DMS114 treated with DMSO at 0.1 percent for 48 hours (cell line): ENCODE measurements at regions not wholly inside any gene's neighbourhood (a gene's known extent, or its start where the extent isn't known, plus 50 kb on each side); places are given as distances from the start of the nearest gene placed in this dataset.
"Not testable (repeated sequence)": the region's sequence is repeated elsewhere in the genome, so short reads cannot be mapped to it uniquely, and the experiment has no call there.

Experiments used
- DNase-seq: peaks from one replicate; lab custom pipeline; 2025; ENCODE audit not compliant: unreplicated experiment; lab: John Stamatoyannopoulos, UW

DNA sequence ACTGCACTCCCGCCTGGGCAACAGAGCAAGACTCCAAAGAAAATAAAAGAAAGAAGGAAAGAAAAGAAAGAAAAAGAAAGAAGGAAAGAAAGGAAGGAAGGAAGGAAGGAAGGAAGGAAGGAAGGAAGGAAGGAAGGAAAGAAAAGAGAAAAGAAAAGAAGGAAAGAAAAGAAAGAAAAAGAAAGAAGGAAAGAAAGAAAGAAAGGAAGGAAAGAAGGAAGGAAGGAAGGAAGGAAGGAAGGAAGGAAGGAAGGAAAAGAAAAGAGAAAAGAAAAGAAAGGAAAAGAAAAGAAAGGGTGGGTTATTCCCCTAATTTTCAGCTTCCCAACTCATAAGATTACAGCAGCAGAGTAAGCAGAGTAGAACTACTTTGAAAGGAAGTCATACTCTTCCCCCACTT is 64.4 kb downstream of the TMEM200C start:
- not testable (repeated sequence) for DNase-seq

DNA sequence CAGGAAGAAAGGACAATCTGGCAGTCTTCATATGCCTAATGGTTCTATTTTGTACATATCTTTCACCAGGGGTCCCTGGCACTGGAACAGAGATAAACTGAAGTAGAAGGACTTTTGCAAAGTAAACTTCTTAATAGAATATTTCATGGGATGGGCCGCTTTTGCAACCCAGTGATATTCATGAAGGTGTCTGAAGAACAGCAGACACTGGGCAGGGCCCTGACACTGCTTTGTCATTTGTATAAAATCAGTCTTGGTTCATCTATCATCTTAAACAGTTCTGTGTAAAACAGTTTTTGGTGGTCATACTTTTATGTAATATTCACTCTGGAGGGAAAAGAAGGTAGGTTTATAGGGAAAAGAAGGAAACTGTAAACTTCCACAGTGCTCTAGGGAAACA is 66.4 kb downstream of the TMEM200C start:
- no peak for DNase-seq

DNA sequence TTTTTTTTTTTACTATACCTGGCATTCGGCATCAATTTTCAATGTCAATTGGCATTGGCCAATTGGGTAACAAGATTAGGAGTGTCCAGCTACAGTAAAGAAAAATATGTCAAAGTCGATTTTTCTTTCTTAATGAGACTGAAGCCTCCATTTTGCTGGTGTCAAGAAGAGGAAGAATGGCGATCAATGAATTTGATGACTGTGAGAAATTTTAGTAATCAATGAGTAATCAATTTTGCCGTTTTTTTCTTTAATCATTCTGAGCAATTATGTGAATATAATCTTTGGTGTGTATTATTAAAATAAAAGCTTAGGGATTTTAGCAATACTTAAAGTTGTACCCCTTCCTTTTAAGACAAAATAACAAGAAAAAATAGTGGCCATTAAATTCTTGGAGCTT is 69.7 kb downstream of the TMEM200C start:
- no peak for DNase-seq

DNA sequence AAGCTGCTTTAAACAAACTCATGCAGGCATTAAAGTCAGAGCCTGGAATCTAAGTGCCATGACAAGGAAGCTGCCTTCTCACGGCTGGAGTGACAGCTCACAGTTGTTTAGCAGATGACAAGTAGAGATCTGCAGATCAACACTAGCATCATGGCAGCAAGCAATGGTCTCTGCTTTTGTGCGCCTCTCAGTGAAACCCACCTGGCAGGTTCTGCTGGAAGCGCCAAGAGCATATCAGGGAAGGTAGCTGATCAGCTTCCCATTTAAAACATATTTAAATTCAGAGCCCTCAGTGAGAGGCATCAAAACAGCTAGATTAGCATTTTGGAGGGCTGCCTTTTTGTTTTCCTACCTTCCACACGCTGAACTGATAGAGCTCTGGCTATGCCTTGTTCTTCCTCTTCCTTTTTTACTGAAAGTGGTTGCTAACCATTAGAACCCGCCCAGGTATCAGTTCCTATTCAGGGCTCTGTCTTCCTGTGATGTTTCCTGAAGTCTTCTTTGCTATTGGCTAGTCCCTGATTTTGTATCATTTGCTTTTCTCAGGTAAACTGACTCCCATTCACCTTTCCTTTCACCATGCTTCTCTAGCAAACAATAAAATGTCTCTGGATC is 70.8 kb downstream of the TMEM200C start:
- DNase-seq, result no peak

DNA sequence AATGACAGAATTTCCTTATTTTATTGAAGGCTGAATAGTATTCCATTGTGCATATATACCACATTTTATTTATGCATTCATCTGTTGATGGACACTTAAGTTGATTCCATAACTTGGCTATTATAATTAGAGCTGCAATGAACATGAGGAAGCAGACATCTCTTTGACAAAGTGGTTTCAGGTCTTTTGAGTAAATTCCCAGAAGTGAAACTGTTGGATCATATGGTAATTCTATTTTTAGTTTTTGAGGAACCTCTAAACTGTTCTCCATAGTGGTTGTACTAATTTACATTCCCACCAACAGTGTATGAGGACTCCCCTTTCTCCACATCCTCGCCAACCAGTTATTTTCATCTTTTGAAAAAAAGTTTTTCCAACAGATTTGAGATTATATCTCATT is 77.5 kb downstream of the TMEM200C start:
- DNase-seq, result no peak

DNA sequence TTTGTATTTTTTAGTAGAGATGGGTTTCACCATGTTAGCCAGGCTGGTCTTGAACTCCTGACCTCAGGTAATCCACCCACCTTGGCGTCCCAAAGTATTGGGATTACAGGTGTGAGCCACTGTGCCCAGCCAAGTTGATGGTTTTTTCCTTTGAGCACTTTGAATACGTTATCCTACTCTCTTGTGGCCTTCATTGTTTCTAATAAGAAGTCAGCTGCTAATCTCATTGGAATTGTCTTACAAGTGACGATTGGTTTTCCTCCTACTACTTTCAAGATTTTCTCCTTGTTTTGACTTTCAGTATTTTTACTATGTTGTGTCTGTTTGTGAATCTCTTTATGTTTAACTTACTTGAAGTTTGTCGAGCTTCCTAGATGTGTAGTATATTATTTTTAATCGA is 88.5 kb downstream of the TMEM200C start:
- no peak for DNase-seq

DNA sequence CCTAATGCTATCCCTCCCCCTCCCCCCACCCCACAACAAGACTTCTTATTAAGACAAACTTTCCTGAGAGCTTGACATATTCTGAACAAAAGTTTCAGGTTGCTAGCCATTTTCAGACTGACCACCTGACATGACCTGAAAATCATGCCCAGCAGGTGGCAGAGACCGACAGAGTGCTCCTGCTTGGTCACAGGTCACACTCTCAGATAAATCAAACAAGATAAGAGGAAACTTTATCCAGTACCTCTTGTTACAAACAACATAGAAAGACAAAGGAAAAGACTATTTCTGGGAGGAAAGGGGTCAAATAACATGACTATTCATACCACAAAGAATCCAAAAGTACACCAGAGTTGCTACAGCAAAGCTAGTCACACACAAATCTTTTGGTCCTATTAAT is 107.4 kb downstream of the TMEM200C start:
- no peak for DNase-seq

DNA sequence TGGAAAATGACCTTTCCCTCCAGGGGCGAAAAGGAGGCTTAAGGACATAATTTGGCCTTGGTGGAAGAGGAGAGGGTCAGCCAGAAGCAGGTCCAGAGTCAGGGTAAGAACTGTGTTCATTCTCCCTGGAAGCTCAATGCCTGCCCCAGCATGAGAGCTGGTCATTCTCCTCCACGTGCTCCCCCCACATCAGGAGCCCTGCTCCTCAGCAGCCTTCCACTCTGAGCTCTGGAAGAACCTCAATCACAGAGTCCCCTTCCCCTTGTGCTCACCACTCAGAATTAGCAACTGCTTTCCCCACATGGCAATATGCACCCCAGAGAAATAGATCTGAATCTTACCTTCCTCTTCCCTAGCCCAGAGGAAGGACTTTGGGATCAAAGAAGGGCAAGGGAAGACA is 115.4 kb downstream of the TMEM200C start:
- DNase-seq, result no peak

DNA sequence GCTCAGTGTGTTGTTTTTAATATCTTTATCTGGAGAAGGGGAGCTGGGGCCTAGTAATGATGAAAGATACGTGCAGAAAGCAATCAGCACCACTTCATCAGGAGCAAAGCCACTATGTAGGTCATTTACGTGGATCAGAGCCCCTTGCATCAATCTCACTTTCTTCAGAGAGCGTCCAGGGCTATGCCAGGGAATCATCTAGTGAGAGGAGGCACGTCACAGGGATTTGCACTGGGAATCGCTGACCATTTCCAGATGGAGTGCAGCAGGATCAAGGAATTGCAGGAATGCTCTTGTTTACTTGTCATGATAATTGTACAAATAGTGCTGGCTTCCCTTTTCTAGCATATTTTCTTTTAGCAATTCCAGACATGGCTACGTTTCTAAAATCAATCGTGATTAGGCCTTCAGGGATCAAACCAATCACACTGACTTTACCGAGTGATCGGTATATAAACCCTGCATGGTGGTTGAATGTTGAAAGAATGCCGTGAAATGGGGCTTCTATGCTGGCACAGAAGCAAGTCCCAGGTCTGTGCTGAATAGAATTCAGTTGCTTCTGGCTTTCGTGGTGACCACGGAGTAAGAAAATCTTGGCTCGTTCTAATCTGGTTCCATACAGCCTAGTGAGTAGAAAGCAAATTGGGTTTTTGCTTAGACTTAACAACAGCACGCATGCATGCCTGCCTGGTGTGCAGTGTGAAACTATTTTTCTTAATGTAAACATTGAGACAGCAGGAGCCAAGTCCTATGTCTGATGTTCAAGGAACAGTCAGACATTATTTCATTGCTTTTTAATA is 122.8 kb downstream of the TMEM200C start:
- no peak for DNase-seq

DNA sequence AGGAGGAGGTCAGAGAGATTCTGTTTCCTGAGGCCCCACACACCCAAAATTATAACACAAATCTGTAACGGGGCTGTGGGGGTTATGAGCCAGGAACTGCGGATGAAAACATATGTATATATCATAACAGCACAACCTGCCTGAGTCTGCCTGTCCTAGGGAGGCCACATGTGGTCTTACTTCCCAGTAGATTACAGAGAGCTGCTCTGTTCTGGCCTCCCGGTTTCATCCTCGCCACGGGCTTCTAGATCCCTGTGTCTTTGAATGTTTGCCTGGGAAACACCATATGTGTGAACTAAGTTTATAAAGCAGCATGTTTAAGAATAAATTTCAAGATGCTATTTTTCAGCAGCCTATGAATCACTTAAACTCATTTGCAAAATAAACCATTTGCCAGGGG is 124.0 kb downstream of the TMEM200C start:
- DNase-seq, result no peak

DNA sequence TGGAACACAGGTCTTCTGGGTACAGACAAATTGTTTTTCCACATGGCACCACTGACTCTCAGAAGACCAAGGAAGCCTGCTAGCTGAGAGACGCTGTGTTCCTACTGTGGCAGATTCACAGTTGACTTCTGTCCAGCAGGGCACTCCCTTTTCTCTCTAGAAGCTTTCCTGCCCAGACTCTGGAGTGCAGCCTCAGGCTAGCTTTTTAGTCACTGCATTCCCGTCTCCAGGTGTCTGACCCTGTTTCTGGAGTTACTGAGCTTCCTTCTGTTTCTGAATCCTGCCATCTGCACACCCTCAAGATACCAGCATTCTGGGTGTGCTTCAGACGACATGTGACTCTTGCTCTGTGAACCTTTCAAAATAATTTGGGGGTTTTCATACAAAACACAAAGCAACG is 125.1 kb downstream of the TMEM200C start:
- DNase-seq, result no peak

DNA sequence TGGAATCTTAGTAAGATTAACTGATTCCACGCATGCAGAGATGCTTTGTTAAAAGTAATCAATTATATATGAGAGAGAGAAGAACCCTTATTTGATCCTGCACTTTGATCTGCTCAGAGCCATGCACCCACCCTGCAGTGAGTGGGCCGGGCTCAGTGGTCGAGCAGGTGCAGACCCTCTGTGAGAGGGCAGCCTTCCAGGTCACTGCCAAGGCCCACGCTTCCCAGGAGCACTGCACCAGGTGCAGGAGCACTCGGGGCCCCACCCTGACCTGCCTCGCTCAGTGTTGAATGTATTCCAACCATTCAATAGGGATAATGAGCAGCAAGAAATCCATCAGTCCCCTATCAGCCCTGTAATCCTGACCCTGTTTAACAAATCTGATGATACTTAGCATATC is 126.9 kb downstream of the TMEM200C start:
- DNase-seq, result no peak

DNA sequence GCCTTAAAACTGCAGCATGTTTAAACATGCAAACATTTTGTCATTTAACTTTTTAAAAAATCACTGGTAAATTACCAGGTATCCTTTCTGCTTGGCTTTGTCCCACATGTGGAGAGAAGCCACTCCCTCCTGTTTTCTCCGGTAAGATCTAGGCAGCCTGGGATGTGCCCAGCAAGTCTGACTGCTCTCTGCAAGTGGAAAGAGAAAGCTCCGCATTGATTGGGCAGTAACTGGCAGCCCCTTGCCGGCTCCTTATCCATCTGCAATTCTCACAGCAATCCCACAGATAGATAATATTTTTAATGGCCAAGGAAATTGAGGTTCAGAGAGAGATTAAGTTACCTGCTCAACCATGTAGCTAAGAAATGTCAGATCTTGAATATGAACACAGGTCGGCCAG is 136.1 kb downstream of the TMEM200C start:
- DNase-seq, result no peak

DNA sequence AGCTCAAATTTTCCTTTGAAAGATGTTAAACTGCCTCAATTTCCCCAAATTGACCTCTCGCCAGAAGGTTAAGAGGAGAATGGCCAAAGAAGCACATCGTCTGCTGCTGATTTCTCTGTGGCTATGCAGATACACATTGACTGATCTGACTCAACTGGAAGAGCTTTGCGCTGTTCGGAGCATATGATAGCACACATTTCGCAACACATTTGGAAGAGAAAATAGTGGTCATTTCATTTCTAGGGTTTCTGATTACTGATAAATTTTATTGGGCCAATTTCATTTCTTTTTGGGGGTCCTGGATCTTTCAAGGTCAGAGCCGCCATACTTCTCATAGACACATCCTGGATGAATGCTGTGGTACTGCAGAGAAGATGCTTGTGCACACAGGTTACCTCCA is 138.5 kb downstream of the TMEM200C start:
- DNase-seq, result no peak

DNA sequence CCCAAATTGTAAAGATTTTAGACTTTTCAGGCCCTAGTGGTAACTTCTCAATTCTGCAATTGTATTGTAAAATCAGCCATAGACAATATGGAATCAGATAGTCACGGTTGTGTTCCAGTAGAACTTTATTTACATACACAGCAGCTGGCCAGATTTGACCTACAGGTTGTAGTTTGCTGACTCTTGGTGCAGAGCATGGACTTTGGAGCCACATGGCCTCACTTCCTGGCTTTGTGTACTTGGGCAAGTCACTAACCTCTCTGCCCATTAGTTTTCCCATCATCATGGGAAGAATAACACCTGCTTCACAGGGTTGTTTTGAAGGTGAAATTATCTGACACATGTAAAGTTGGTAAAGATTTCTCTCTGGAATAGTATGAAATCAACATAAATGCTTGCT is 147.6 kb downstream of the TMEM200C start:
- DNase-seq, result no peak

DNA sequence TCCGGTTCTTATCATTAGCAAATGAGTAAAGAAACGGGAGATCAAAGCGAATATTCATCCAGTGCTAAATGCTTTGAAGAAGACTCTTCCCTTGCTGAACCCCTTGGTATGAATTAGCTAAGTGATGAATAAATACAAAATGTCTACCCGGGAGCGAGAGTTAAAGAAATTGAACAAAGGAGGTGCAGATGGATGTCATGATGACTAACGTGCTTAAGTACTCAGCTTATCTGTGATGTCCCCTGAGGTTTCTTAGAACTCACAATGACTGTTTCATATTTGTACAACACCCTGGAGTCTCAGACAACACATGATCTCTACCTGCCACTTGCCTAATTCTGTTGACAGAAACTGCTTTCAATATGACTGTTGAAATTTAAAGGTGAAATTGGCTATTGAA is 148.5 kb downstream of the TMEM200C start:
- DNase-seq, result no peak

DNA sequence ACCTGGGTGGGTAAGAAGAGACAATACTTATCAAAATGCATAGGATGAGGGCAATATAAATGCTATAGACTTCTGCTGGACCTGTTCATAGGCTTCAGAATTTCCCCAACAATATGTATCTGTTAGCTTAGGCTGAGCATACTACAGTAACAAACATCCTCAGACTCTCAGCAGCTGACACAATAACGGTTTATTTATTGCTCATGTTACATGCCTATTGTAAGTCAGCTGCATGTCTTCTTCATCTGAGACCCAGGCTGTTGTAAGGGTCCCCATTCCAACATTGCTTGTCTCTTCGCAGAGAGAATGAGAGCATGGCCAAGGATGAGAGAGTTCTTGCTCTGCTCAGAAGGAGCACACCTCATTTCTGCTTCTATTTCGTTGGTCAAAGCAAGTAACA is 150.7 kb downstream of the TMEM200C start:
- DNase-seq, result no peak

DNA sequence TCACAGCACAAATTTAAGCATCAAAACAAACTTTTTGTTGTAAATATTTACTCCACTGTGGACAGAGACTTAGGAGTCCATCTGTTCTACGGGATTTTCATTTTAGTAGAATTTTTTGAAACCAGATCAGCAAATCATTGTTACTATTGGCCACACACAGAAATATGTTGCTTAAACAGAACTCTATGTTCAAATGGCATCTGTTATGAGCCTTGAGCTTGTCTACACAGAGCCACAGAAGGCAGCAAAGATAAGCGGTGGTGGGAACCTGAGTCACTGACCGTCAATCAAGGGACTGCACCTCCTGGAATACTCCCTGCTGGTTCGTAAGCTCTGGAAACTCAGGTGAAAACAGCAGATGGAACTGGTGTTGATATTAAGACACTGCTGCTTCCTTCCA is 156.8 kb downstream of the TMEM200C start:
- no peak for DNase-seq

DNA sequence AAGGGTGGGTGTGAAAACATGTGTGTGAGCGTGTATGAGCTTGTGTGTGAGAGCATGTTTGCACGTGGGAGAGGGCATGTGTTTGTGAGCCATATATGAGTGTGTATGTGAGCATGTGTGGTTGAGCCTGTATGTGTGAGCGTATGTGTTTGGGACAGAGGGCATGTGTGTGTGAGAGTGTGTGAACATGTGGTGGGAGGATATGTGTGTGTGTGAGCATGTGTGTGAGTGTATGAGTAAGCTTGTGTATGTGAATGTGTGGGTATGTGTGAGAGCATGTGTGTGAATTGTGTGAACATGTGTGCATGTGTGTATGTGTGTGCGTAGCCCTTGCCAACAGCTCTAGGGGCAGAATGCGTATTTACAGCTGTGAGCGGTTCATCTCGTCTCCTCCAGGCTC is 163.0 kb downstream of the TMEM200C start:
- no peak for DNase-seq

DNA sequence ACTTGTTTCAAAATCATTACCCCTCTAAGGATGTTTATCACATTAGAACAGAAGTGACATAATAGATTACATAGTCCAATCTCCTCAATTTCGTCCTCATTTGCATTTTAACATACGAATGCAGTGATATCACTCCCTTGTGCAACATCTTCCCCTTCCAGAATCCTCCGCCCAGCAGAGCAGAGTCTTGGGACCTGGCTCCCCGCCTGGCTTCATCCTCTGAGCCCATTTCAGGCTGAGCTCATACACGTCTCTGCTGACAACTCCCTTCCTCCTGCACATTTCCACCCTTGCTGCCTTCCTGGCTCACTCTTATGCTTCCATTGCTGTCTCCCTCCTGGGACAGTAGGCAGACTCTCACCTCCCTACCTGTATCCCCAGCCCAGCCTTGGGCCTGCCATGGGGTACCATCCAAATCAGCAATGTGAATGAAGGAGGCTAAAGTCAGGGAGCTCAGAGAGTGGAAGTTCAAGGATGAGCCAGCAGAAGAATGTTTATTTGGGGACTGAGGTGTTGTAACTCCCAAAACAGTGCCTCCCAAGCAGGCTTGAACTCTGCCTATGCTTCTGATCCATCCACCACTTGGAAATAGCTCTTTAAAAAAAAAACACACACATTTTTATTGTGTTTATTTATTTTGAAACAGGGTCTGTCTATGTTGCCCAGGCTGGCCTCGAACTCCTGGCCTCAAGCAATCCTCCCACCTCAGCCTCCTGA is 165.2 kb downstream of the TMEM200C start:
- DNase-seq, result no peak

DNA sequence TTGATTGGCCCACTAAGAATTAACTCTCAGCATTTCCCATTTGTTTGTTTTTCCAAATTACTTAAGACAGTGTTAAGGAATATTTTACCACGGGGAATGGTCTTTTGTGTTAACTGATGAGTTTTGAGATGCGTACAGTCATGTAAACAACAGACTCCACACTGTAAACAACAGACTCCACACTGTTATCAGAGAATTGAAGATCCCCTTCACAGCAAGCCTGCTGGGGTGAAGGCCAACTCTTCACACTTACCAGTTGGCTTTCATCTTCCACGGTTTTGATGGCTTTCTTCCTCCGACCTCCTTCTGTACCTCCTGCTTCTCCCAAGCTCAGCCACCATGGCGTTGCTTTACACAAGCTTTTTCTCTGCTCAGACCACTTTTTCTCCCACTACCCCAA is 166.8 kb downstream of the TMEM200C start:
- no peak for DNase-seq

DNA sequence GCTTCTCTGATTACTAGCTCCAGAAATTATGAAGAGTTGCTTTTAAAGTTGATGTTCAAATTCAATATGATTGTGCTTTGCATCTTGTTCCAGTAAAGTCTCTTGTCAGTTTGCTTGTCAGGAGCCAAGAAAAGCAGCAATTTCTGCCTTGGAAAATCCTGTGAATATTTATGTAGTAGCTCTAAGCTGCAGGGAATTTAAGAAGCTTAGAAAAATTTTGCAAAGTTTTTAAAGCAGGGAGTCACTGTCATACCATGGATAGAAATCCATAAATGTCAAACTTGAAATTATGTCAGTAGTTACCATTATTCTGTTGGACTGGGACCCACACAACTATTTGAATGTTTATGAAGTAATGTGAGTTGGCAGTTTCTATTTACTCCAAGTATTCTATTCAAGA is 169.3 kb downstream of the TMEM200C start:
- DNase-seq, result no peak
